GM12878 (cell line): ENCODE measurements at regions not wholly inside any gene's neighbourhood (a gene's known extent, or its start where the extent isn't known, plus 50 kb on each side); places are given as distances from the start of the nearest gene placed in this dataset.
"Not testable (repeated sequence)": the region's sequence is repeated elsewhere in the genome, so short reads cannot be mapped to it uniquely, and the experiment has no call there.

Experiments used
- ATAC-seq: fragments of 200-7000 bp; cut with Tn5 transposase; 3 replicates; pipeline ENCODE4 v1.9.1; 2020; ENCODE audit warnings: mild to moderate bottlenecking, moderate library complexity
- BruUV-seq: library from RNA; stranded (reverse); fragments of 400-500 nt; replicated peaks from 2 replicates; lab custom pipeline; 2021; lab: Mats Ljungman, UMichigan
- CTCF ChIA-PET: fragments of 300-600 bp; sonication (Branson Sonifier 250); formaldehyde crosslinking; extraction: SDS; loops from one replicate; lab custom pipeline; 2021; ENCODE audit warnings: inconsistent platforms; lab: Yijun Ruan, JAX
- POLR2A ChIA-PET: fragments of 350-600 bp; formaldehyde crosslinking; extraction: SDS; loops from one replicate; lab custom pipeline; 2021; ENCODE audit warnings: inconsistent platforms; lab: Charles Lee
- RAD21 ChIA-PET: fragments of 300-600 bp; sonication (Branson Sonifier 250); formaldehyde crosslinking; loops from one replicate; lab custom pipeline; 2023; ENCODE audit warnings: antibody characterized with exemption; ENCODE audit not compliant: unreplicated experiment; lab: Charles Lee
- SMC1A ChIA-PET: fragments of 300-600 bp; sonication (Branson Sonifier 250); formaldehyde crosslinking; loops from one replicate; lab custom pipeline; 2023; ENCODE audit not compliant: unreplicated experiment, uncharacterized antibody; lab: Charles Lee
- DNase-seq: peaks from one replicate; pipeline ENCODE4 v3.0.0-alpha.2; 2011; ENCODE audit warnings: low read depth, low spot score
- FAIRE-seq: peaks from 3 replicates; lab custom pipeline; 2011; peaks lifted over from hg19 to GRCh38; lab: Jason Lieb, UNC
- H2AFZ ChIP-seq: 2 replicates; pipeline ENCODE4 v1.6.0; 2011; ENCODE audit warnings: low read depth, low read length, control low read depth; ENCODE audit not compliant: control insufficient read depth
- H3K27ac ChIP-seq: 2 replicates; pipeline ENCODE4 v1.5.1; 2011; ENCODE audit warnings: control low read depth; ENCODE audit not compliant: control insufficient read depth, insufficient read depth
- H3K27me3 ChIP-seq, 2 experiments: replicated peaks in 1 of 2; 2 replicates each; pipeline versions ENCODE4 v1.6.0 to v1.6.1; 2011; ENCODE audit warnings: low read length in 1 of 2; ENCODE audit not compliant: control insufficient read depth in 2 of 2, insufficient read depth in 2 of 2
- H3K36me3 ChIP-seq, 2 experiments: 2 replicates each; pipeline ENCODE4 v1.5.1; 2011; ENCODE audit warnings: low read length in 1 of 2; ENCODE audit not compliant: control insufficient read depth in 2 of 2, insufficient read depth in 2 of 2
- H3K4me1 ChIP-seq: 2 replicates; pipeline ENCODE4 v1.6.1; 2011; ENCODE audit warnings: mild to moderate bottlenecking, low read length, moderate library complexity, mixed read lengths; ENCODE audit not compliant: control insufficient read depth, insufficient read depth
- H3K4me2 ChIP-seq: 2 replicates; pipeline ENCODE4 v1.6.0; 2011; ENCODE audit warnings: control low read depth; ENCODE audit not compliant: control insufficient read depth, insufficient read depth
- H3K4me3 ChIP-seq: fragments of 200-600 bp; sonication (generic); 2 replicates; pipeline ENCODE4 v1.5.1; 2016
- H3K79me2 ChIP-seq: 2 replicates; pipeline ENCODE4 v1.6.0; 2011; ENCODE audit warnings: low read length; ENCODE audit not compliant: control insufficient read depth, insufficient read depth
- H3K9ac ChIP-seq: 2 replicates; pipeline ENCODE4 v1.8.0; 2011; ENCODE audit warnings: low read length, control low read depth, mixed read lengths; ENCODE audit not compliant: control insufficient read depth, insufficient read depth
- H3K9me3 ChIP-seq: replicated peaks from 3 replicates; pipeline ENCODE4 v1.5.1; 2011; ENCODE audit warnings: mild to moderate bottlenecking, low read length; ENCODE audit not compliant: control insufficient read depth, insufficient read depth
- H4K20me1 ChIP-seq: 2 replicates; pipeline ENCODE4 v1.6.0; 2011; ENCODE audit not compliant: control insufficient read depth, insufficient read depth
- BCL11A ChIP-seq: IDR thresholded peaks from 2 replicates; pipeline ENCODE4 v1.6.1; 2011; ENCODE audit warnings: low read depth, low read length
- EP300 ChIP-seq, 2 experiments: fragments of 150-350 bp in 1 of 2; IDR thresholded peaks; 2 replicates each; pipeline ENCODE4 v1.6.1; 2011 to 2012; ENCODE audit warnings: low read depth in 2 of 2, low read length in 2 of 2, borderline replicate concordance in 1 of 2, improper control_type of control experiment in 1 of 2, inconsistent platforms in 1 of 2; ENCODE audit not compliant: control insufficient read depth in 1 of 2
- RELB ChIP-seq: fragments of 450-650 bp; IDR thresholded peaks from 2 replicates; pipeline ENCODE4 v1.6.1; 2017; ENCODE audit warnings: low read depth, mild to moderate bottlenecking, moderate library complexity
- USF1 ChIP-seq: IDR thresholded peaks from 2 replicates; pipeline ENCODE4 v1.6.1; 2011; ENCODE audit warnings: borderline replicate concordance, low read depth, mild to moderate bottlenecking, moderate library complexity, mixed read lengths, low read length; ENCODE audit not compliant: insufficient read depth; ENCODE audit errors: extremely low read length
- WGBS: methylation state at CpG from one replicate; pipeline ENCODE4 v1.1.6; 2016; ENCODE audit warnings: low lambda C conversion rate; ENCODE audit not compliant: insufficient replicate concordance, insufficient coverage; ENCODE audit errors: missing lambda C conversion rate; 5-methylcytosine and 5-hydroxymethylcytosine counted together
- in situ Hi-C: fragments of 300-500 bp; cut with MboI; formaldehyde crosslinking; loops from 9 replicates; pipeline ENCODE4 v1.14.3; 2018; ENCODE audit warnings: mixed read lengths
- intact Hi-C: fragments of 100-400 bp; cut with micrococcal nuclease; formaldehyde crosslinking; loops from one replicate; pipeline ENCODE4 v1.14.2; 2022; ENCODE audit not compliant: unreplicated experiment

GRCh38 chr1:96224229-96224628 lies 497.4 kb upstream of the PTBP2 start:
- SMC1A ChIA-PET, RAD21 ChIA-PET, DNase-seq, H3K36me3 ChIP-seq, FAIRE-seq, BruUV-seq, H3K27ac ChIP-seq, POLR2A ChIA-PET, H3K4me3 ChIP-seq, ATAC-seq, H2AFZ ChIP-seq, H3K4me2 ChIP-seq, H3K27me3 ChIP-seq, H3K9ac ChIP-seq, H3K79me2 ChIP-seq, intact Hi-C loops, H4K20me1 ChIP-seq, in situ Hi-C loops, H3K4me1 ChIP-seq, H3K9me3 ChIP-seq: not testable (repeated sequence)
- 56% methylated on average over 16 of the region's 20 CpGs for WGBS
- CTCF ChIA-PET: interaction anchor here (1.5 kb wide), 1 partner anchor 12 kb away, joined by 5 read pairs; no protein-coding TSS in a partner anchor

- BruUV-seq: no TSS peak
- intact Hi-C loops: loop anchor here (10.0 kb wide), 2 partner anchors 731 to 1821 kb away; no protein-coding TSS in a partner anchor
Observed at GRCh38 chr1:96233422-96233821, 488.2 kb upstream of the PTBP2 start.

More at GRCh38 chr1:96233422-96233821, 488.2 kb upstream of the PTBP2 start:
- no peak for FAIRE-seq
- no peak for ATAC-seq
- CTCF ChIA-PET: no interaction called here
- Histone ChIP-seq H3K9me3 (no peaks in the 10 kb centered on the region), H3K36me3 (no peaks in the 10 kb centered on the region), H3K9ac (no peak overlapping the region), H3K27ac (no peak overlapping the region)
- RAD21 ChIA-PET: no interaction called here
- TF ChIP-seq RELB (no peak), USF1 (no peak), BCL11A (no peak), EP300 (IDR thresholded peaks at IDR 0.05; ENCODE audit: borderline replicate concordance in 1 of 2, control insufficient read depth in 1 of 2, low read depth in 2 of 2, low read length in 2 of 2) (no peak)
- TF ChIP-seq, all 136 proteins: peak for 0
- in situ Hi-C loops: no loop called here
- H2AFZ ChIP-seq: no peak overlapping the region
- no peak overlapping the region for H3K4me2 ChIP-seq
- no peaks in the 10 kb centered on the region for H3K27me3 ChIP-seq
- ChIA-PET POLR2A (no interaction called here), SMC1A (no interaction called here)
- no peak overlapping the region for H3K4me3 ChIP-seq
- H3K4me1 ChIP-seq: no peaks in the 10 kb centered on the region
- H3K79me2 ChIP-seq: no peaks in the 10 kb centered on the region
- no peak for DNase-seq
- H4K20me1 ChIP-seq: no peaks in the 10 kb centered on the region
- 20% methylated on average over 3 of the region's 3 CpGs for WGBS
